ENCODE measurements at regions not wholly inside any gene's neighbourhood (a gene's known extent, or its start where the extent isn't known, plus 50 kb on each side); places are given as distances from the start of the nearest gene placed in this dataset.

GRCh38 chr6:156061465-156061864 is 605.8 kb upstream of the NOX3 start:
- DNase-seq (ENCODE audit: low read depth), result no peak

GRCh38 chr6:156060013-156060412 is 604.4 kb upstream of the NOX3 start:
- no peak for DNase-seq (ENCODE audit: low read depth)

GRCh38 chr6:156058356-156058755 is 602.7 kb upstream of the NOX3 start:
- DNase-seq (ENCODE audit: low read depth), result no peak

- DNase-seq (ENCODE audit: low read depth), result peak; percentile 76
These were observed 602.2 kb upstream of the NOX3 start for GRCh38 chr6:156057869-156058268.

- no peak for DNase-seq (ENCODE audit: low read depth)
These were observed 600.4 kb upstream of the NOX3 start for GRCh38 chr6:156056085-156056484.

- DNase-seq (ENCODE audit: low read depth), result no peak
These were observed 598.0 kb upstream of the NOX3 start for GRCh38 chr6:156053626-156054025.

GRCh38 chr6:156046841-156047449 is 591.3 kb upstream of the NOX3 start:
- DNase-seq (ENCODE audit: low read depth), result no peak

- no peak for DNase-seq (ENCODE audit: low read depth)
These were observed 590.6 kb upstream of the NOX3 start for GRCh38 chr6:156046268-156046665.

- no peak for DNase-seq (ENCODE audit: low read depth)
These were observed 590.0 kb upstream of the NOX3 start for GRCh38 chr6:156045401-156046267.

- DNase-seq (ENCODE audit: low read depth), result no peak
These were observed 578.0 kb upstream of the NOX3 start for GRCh38 chr6:156033598-156033997.

- DNase-seq (ENCODE audit: low read depth), result no peak
These were observed 575.9 kb upstream of the NOX3 start for GRCh38 chr6:156031516-156031915.

GRCh38 chr6:156030053-156030452 is 574.4 kb upstream of the NOX3 start:
- no peak for DNase-seq (ENCODE audit: low read depth)

- DNase-seq (ENCODE audit: low read depth), result no peak
These were observed 573.8 kb upstream of the NOX3 start for GRCh38 chr6:156029286-156029985.

- peak; percentile 86 for DNase-seq (ENCODE audit: low read depth)
These were observed 572.9 kb upstream of the NOX3 start for GRCh38 chr6:156028335-156029131.

GRCh38 chr6:156027248-156027626 is 571.6 kb upstream of the NOX3 start:
- DNase-seq (ENCODE audit: low read depth), result no peak

GRCh38 chr6:156026486-156027247 is 571.0 kb upstream of the NOX3 start:
- DNase-seq (ENCODE audit: low read depth), result no peak

GRCh38 chr6:156024339-156024738 is 568.7 kb upstream of the NOX3 start:
- DNase-seq (ENCODE audit: low read depth), result no peak

- peak; percentile 87 for DNase-seq (ENCODE audit: low read depth)
These were observed 566.2 kb upstream of the NOX3 start for GRCh38 chr6:156021746-156022396.

- DNase-seq (ENCODE audit: low read depth), result peak; percentile 37
These were observed 562.2 kb upstream of the NOX3 start for GRCh38 chr6:156017838-156018237.

- peak; percentile 76 for DNase-seq (ENCODE audit: low read depth)
These were observed 560.7 kb upstream of the NOX3 start for GRCh38 chr6:156016186-156016976.

All from renal cortical epithelial cell (primary cell).